ENCODE measurements at regions not wholly inside any gene's neighbourhood (a gene's known extent, or its start where the extent isn't known, plus 50 kb on each side); places are given as distances from the start of the nearest gene placed in this dataset.

- Histone ChIP-seq H3K4me3 (ENCODE audit: low read depth, low read length) (no peak overlapping the region), H3K4ac (ENCODE audit: low read depth, low read length) (no peak overlapping the region), H3K79me1 (ENCODE audit: low read length) (no peaks in the 10 kb centered on the region), H3K9me3 (ENCODE audit: insufficient read depth, low read depth, low read length) (no peaks in the 10 kb centered on the region), H3K23ac (ENCODE audit: low read length) (no peak overlapping the region), H2BK12ac (ENCODE audit: low read length) (peak overlapping the region; percentile 34), H4K8ac (ENCODE audit: low read depth, low read length) (no peak overlapping the region), H3K79me2 (ENCODE audit: control insufficient read depth, insufficient read depth, low read length, poor library complexity) (no peaks in the 10 kb centered on the region), H2BK120ac (ENCODE audit: insufficient read depth, low read length, poor library complexity) (peak overlapping the region; percentile 34), H4K91ac (ENCODE audit: low read depth, low read length) (no peak overlapping the region), H3K18ac (ENCODE audit: low read length) (no peak overlapping the region), H2AFZ (ENCODE audit: insufficient read depth, low read length, poor library complexity) (no peak overlapping the region), H3K9ac (ENCODE audit: low read length) (no peak overlapping the region), H4K12ac (ENCODE audit: low read depth, low read length) (no peak overlapping the region), H3K14ac (ENCODE audit: low read length) (peak overlapping the region; percentile 18), H3K27ac (ENCODE audit: low read depth, low read length) (no peak overlapping the region), H3K4me2 (ENCODE audit: low read length) (no peak overlapping the region), H3K4me1 (ENCODE audit: control insufficient read depth in 1 of 2, insufficient read depth in 2 of 2, low read length in 2 of 2) (no peaks in the 10 kb centered on the region), H3K27me3 (ENCODE audit: insufficient read depth, low read length) (no peaks in the 10 kb centered on the region), H2BK5ac (ENCODE audit: low read depth, low read length, poor library complexity) (no peak overlapping the region), H2AK5ac (ENCODE audit: low read length) (no peak overlapping the region), H3K36me3 (ENCODE audit: control insufficient read depth in 1 of 2, insufficient read depth in 2 of 2, low read length in 2 of 2) (no peaks in the 10 kb centered on the region)
- no CpG with 5 or more reads among the region's 5 CpGs for WGBS (ENCODE audit: extremely low coverage, insufficient coverage, insufficient read length)
- no peak for DNase-seq
Observed at GRCh38 chr17:12257176-12257575, 236.5 kb downstream of the MAP2K4 start.

DNA sequence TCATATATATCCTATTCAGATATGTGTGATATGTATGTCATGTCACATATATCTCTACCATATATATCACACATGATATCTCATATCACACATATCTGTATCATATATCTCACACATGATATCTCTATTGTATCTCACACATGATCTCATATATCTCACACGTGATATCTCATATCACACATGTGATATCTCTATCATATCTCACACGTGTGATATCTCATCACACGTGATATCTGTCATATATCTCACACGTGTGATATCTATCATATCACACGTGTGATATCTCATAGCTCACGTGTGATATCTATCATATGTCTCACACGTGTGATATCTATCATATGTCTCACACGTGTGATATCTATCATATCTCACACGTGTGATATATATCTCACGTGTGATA, 240.7 kb downstream of the MAP2K4 start:
- Histone ChIP-seq H2BK5ac (ENCODE audit: low read depth, low read length, poor library complexity) (no peak overlapping the region), H3K79me1 (ENCODE audit: low read length) (no peaks in the 10 kb centered on the region), H3K9me3 (ENCODE audit: insufficient read depth, low read depth, low read length) (no peaks in the 10 kb centered on the region), H2BK120ac (ENCODE audit: insufficient read depth, low read length, poor library complexity) (no peak overlapping the region), H3K9ac (ENCODE audit: low read length) (no peak overlapping the region), H4K8ac (ENCODE audit: low read depth, low read length) (no peak overlapping the region), H3K27ac (ENCODE audit: low read depth, low read length) (no peak overlapping the region), H3K18ac (ENCODE audit: low read length) (no peak overlapping the region), H3K4me3 (ENCODE audit: low read depth, low read length) (no peak overlapping the region), H4K91ac (ENCODE audit: low read depth, low read length) (no peak overlapping the region), H3K4me1 (ENCODE audit: control insufficient read depth in 1 of 2, insufficient read depth in 2 of 2, low read length in 2 of 2) (no peaks in the 10 kb centered on the region), H3K27me3 (ENCODE audit: insufficient read depth, low read length) (no peaks in the 10 kb centered on the region), H3K14ac (ENCODE audit: low read length) (no peak overlapping the region), H4K12ac (ENCODE audit: low read depth, low read length) (no peak overlapping the region), H3K36me3 (ENCODE audit: control insufficient read depth in 1 of 2, insufficient read depth in 2 of 2, low read length in 2 of 2) (no peaks in the 10 kb centered on the region), H2BK12ac (ENCODE audit: low read length) (no peak overlapping the region), H3K23ac (ENCODE audit: low read length) (no peak overlapping the region), H3K79me2 (ENCODE audit: control insufficient read depth, insufficient read depth, low read length, poor library complexity) (no peaks in the 10 kb centered on the region), H3K4me2 (ENCODE audit: low read length) (no peak overlapping the region), H2AFZ (ENCODE audit: insufficient read depth, low read length, poor library complexity) (no peak overlapping the region), H2AK5ac (ENCODE audit: low read length) (no peak overlapping the region), H3K4ac (ENCODE audit: low read depth, low read length) (no peak overlapping the region)
- no CpG with 5 or more reads among the region's 10 CpGs for WGBS (ENCODE audit: extremely low coverage, insufficient coverage, insufficient read length)
- DNase-seq = no peak

DNA sequence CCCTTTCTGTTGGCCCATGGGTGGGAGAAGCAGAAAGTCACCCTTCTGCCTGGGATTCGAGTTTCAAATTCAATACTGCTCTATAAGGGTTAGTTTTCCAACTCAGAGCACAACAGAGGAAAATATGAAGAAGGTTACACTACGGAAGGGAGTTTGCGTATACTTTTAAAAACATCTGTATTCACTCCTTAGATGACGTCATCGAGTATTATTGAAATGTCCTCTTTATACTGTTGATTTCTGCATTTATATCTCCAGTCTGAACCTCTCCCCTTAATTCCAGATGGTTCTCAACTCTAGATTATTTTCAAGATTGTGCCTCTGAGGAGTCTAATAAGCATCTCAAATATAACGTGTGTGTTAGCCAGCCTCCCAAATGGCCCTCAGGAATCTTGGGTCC, 249.1 kb downstream of the MAP2K4 start:
- Histone ChIP-seq H2BK5ac (ENCODE audit: low read depth, low read length, poor library complexity) (no peak overlapping the region), H3K4me1 (ENCODE audit: control insufficient read depth in 1 of 2, insufficient read depth in 2 of 2, low read length in 2 of 2) (no peaks in the 10 kb centered on the region), H3K9ac (ENCODE audit: low read length) (no peak overlapping the region)

DNA sequence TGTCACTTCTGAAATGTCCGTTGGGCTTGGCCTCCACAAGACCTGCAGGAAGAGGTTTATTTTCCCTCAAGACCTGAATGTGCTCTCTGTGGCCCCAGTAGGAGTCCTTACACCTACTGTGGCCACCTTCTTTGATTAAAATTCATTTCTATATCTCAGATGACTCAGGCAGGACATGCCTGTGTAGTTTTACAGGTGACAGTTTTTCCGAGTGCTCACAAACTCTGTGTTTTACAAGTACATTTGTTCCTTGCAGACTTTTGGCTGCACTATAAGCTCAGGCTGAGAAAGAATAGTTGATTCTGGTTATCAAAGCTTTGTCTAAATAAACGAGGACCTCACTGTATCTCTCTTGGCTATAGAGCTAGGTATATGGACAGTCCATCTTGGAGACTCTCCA, 257.1 kb downstream of the MAP2K4 start:
- Histone ChIP-seq H2BK5ac (ENCODE audit: low read depth, low read length, poor library complexity) (no peak overlapping the region), H3K4me3 (ENCODE audit: low read depth, low read length) (no peak overlapping the region), H3K27me3 (ENCODE audit: insufficient read depth, low read length) (no peaks in the 10 kb centered on the region), H3K9me3 (ENCODE audit: insufficient read depth, low read depth, low read length) (no peaks in the 10 kb centered on the region), H3K27ac (ENCODE audit: low read depth, low read length) (no peak overlapping the region), H4K8ac (ENCODE audit: low read depth, low read length) (no peak overlapping the region), H3K79me2 (ENCODE audit: control insufficient read depth, insufficient read depth, low read length, poor library complexity) (no peaks in the 10 kb centered on the region), H3K14ac (ENCODE audit: low read length) (no peak overlapping the region), H3K23ac (ENCODE audit: low read length) (no peak overlapping the region), H3K4ac (ENCODE audit: low read depth, low read length) (no peak overlapping the region), H3K4me2 (ENCODE audit: low read length) (no peak overlapping the region), H4K91ac (ENCODE audit: low read depth, low read length) (no peak overlapping the region), H2AK5ac (ENCODE audit: low read length) (no peak overlapping the region), H3K36me3 (ENCODE audit: control insufficient read depth in 1 of 2, insufficient read depth in 2 of 2, low read length in 2 of 2) (no peaks in the 10 kb centered on the region), H2BK120ac (ENCODE audit: insufficient read depth, low read length, poor library complexity) (no peak overlapping the region), H4K12ac (ENCODE audit: low read depth, low read length) (no peak overlapping the region), H3K79me1 (ENCODE audit: low read length) (no peaks in the 10 kb centered on the region), H3K18ac (ENCODE audit: low read length) (no peak overlapping the region), H3K9ac (ENCODE audit: low read length) (no peak overlapping the region), H2AFZ (ENCODE audit: insufficient read depth, low read length, poor library complexity) (no peak overlapping the region), H2BK12ac (ENCODE audit: low read length) (no peak overlapping the region), H3K4me1 (ENCODE audit: control insufficient read depth in 1 of 2, insufficient read depth in 2 of 2, low read length in 2 of 2) (no peaks in the 10 kb centered on the region)
- no CpG with 5 or more reads among the region's 3 CpGs for WGBS (ENCODE audit: extremely low coverage, insufficient coverage, insufficient read length)
- no peak for DNase-seq

More for the DNA sequence above, 249.1 kb downstream of the MAP2K4 start:
- no peak overlapping the region for H4K91ac ChIP-seq (ENCODE audit: low read depth, low read length)
- no peaks in the 10 kb centered on the region for H3K79me2 ChIP-seq (ENCODE audit: control insufficient read depth, insufficient read depth, low read length, poor library complexity)
- no peak overlapping the region for H3K4me2 ChIP-seq (ENCODE audit: low read length)
- no peaks in the 10 kb centered on the region for H3K79me1 ChIP-seq (ENCODE audit: low read length)
- H2AK5ac ChIP-seq (ENCODE audit: low read length) = no peak overlapping the region
- no peak overlapping the region for H3K23ac ChIP-seq (ENCODE audit: low read length)
- H3K36me3 ChIP-seq (ENCODE audit: control insufficient read depth in 1 of 2, insufficient read depth in 2 of 2, low read length in 2 of 2) = no peaks in the 10 kb centered on the region
- no peaks in the 10 kb centered on the region for H3K9me3 ChIP-seq (ENCODE audit: insufficient read depth, low read depth, low read length)
- H2BK120ac ChIP-seq (ENCODE audit: insufficient read depth, low read length, poor library complexity) = no peak overlapping the region
- H4K12ac ChIP-seq (ENCODE audit: low read depth, low read length) = no peak overlapping the region
- no peak overlapping the region for H3K14ac ChIP-seq (ENCODE audit: low read length)
- no peak overlapping the region for H2BK12ac ChIP-seq (ENCODE audit: low read length)
- no peak overlapping the region for H4K8ac ChIP-seq (ENCODE audit: low read depth, low read length)
- no peak overlapping the region for H3K4me3 ChIP-seq (ENCODE audit: low read depth, low read length)
- DNase-seq = no peak
- no peak overlapping the region for H3K27ac ChIP-seq (ENCODE audit: low read depth, low read length)
- no peak overlapping the region for H3K4ac ChIP-seq (ENCODE audit: low read depth, low read length)
- no CpG with 5 or more reads among the region's 6 CpGs for WGBS (ENCODE audit: extremely low coverage, insufficient coverage, insufficient read length)
- no peak overlapping the region for H3K18ac ChIP-seq (ENCODE audit: low read length)
- H3K27me3 ChIP-seq (ENCODE audit: insufficient read depth, low read length) = no peaks in the 10 kb centered on the region
- H2AFZ ChIP-seq (ENCODE audit: insufficient read depth, low read length, poor library complexity) = no peak overlapping the region
